KMS-11 (cell line): ENCODE measurements at regions not wholly inside any gene's neighbourhood (a gene's known extent, or its start where the extent isn't known, plus 50 kb on each side); places are given as distances from the start of the nearest gene placed in this dataset.

Source experiments
- H2AFZ ChIP-seq: fragments of 200-600 bp; sonication (generic); 2 replicates; pipeline ENCODE4 v1.6.1; 2016; ENCODE audit warnings: antibody characterized with exemption, mixed run types, low read depth
- H3K27ac ChIP-seq: fragments of 200-600 bp; sonication (generic); 2 replicates; pipeline ENCODE4 v1.6.1; 2016; ENCODE audit warnings: mild to moderate bottlenecking, mixed run types
- H3K27me3 ChIP-seq: fragments of 200-600 bp; sonication (generic); 2 replicates; pipeline ENCODE4 v1.6.1; 2017; ENCODE audit warnings: mild to moderate bottlenecking, low read depth, mixed run types, moderate library complexity; ENCODE audit not compliant: insufficient read depth
- H3K36me3 ChIP-seq: fragments of 200-600 bp; sonication (generic); 2 replicates; pipeline ENCODE4 v1.6.1; 2017; ENCODE audit warnings: mild to moderate bottlenecking, mixed run types; ENCODE audit not compliant: insufficient read depth
- H3K4me1 ChIP-seq: fragments of 200-600 bp; sonication (generic); 2 replicates; pipeline ENCODE4 v1.6.1; 2016; ENCODE audit warnings: mild to moderate bottlenecking, low read depth, mixed run types; ENCODE audit not compliant: poor library complexity, severe bottlenecking
- H3K4me2 ChIP-seq: fragments of 200-600 bp; sonication (generic); 2 replicates; pipeline ENCODE4 v1.7.0; 2016; ENCODE audit warnings: mild to moderate bottlenecking, mixed run types
- H3K4me3 ChIP-seq: fragments of 200-600 bp; sonication (generic); IDR thresholded peaks from 2 replicates; pipeline ENCODE4 v1.6.1; 2017; ENCODE audit warnings: low read depth, low read length, mixed read lengths; ENCODE audit not compliant: insufficient read depth
- H3K79me2 ChIP-seq: fragments of 200-600 bp; sonication (generic); 2 replicates; pipeline ENCODE4 v1.6.1; 2016; ENCODE audit warnings: low read depth, mixed run types; ENCODE audit not compliant: insufficient read depth
- H3K9ac ChIP-seq: fragments of 200-600 bp; sonication (generic); 2 replicates; pipeline ENCODE4 v1.6.1; 2016; ENCODE audit warnings: mild to moderate bottlenecking, mixed run types
- H4K20me1 ChIP-seq: fragments of 200-600 bp; sonication (generic); 2 replicates; pipeline ENCODE4 v1.6.1; 2016; ENCODE audit warnings: mild to moderate bottlenecking, mixed run types; ENCODE audit not compliant: insufficient read depth
- CTCF ChIP-seq: fragments of 200-600 bp; sonication (generic); conservative IDR thresholded peaks from 2 replicates; pipeline ENCODE4 v1.6.1; 2017; ENCODE audit warnings: low read depth, mild to moderate bottlenecking, antibody characterized with exemption, low read length, moderate library complexity, mixed read lengths

GRCh38 chr10:75294031-75294437 lies 58.3 kb upstream of the COMTD1 start:
- Histone ChIP-seq H2AFZ (no peak overlapping the region), H3K27ac (no peak overlapping the region), H3K9ac (no peak overlapping the region), H3K4me1 (peaks cover 7% of the 10 kb centered on the region), H3K4me2 (no peak overlapping the region), H4K20me1 (no peaks in the 10 kb centered on the region), H3K27me3 (no peaks in the 10 kb centered on the region), H3K79me2 (no peaks in the 10 kb centered on the region), H3K36me3 (no peaks in the 10 kb centered on the region), H3K4me3 (no peak overlapping the region)
- no peak for TF ChIP-seq CTCF

GRCh38 chr10:75293446-75293820 lies 57.7 kb upstream of the COMTD1 start:
- Histone ChIP-seq H2AFZ (no peak overlapping the region), H3K79me2 (no peaks in the 10 kb centered on the region), H3K4me1 (peaks cover 7% of the 10 kb centered on the region), H4K20me1 (no peaks in the 10 kb centered on the region), H3K36me3 (no peaks in the 10 kb centered on the region), H3K27me3 (no peaks in the 10 kb centered on the region), H3K4me3 (no peak overlapping the region), H3K9ac (no peak overlapping the region), H3K27ac (no peak overlapping the region), H3K4me2 (no peak overlapping the region)
- no peak for TF ChIP-seq CTCF

- Histone ChIP-seq H3K4me2 (no peak overlapping the region), H3K79me2 (no peaks in the 10 kb centered on the region), H3K4me3 (no peak overlapping the region), H3K27ac (no peak overlapping the region), H3K36me3 (no peaks in the 10 kb centered on the region), H4K20me1 (no peaks in the 10 kb centered on the region), H3K9ac (no peak overlapping the region), H3K27me3 (no peaks in the 10 kb centered on the region), H2AFZ (no peak overlapping the region), H3K4me1 (peaks cover 7% of the 10 kb centered on the region)
- TF ChIP-seq CTCF, result no peak
Measured at GRCh38 chr10:75292794-75293445, 57.2 kb upstream of the COMTD1 start.

GRCh38 chr10:75291805-75292204 lies 56.0 kb upstream of the COMTD1 start:
- Histone ChIP-seq H3K79me2 (no peaks in the 10 kb centered on the region), H3K9ac (no peak overlapping the region), H3K36me3 (no peaks in the 10 kb centered on the region), H3K27ac (no peak overlapping the region), H3K27me3 (no peaks in the 10 kb centered on the region), H2AFZ (no peak overlapping the region), H4K20me1 (no peaks in the 10 kb centered on the region), H3K4me3 (no peak overlapping the region), H3K4me1 (peaks cover 7% of the 10 kb centered on the region), H3K4me2 (no peak overlapping the region)
- no peak for TF ChIP-seq CTCF
